Head of caudate nucleus (tissue), 42 donors: ENCODE measurements at regions not wholly inside any gene's neighbourhood (a gene's known extent, or its start where the extent isn't known, plus 50 kb on each side); places are given as distances from the start of the nearest gene placed in this dataset.
"Not testable (repeated sequence)": the region's sequence is repeated elsewhere in the genome, so short reads cannot be mapped to it uniquely, and the experiment has no call there.

Experiments
- DNase-seq, 42 donors: peaks; one replicate each; pipeline versions ENCODE4 v3.0.0 to v3.0.0-alpha.2; 2020 to 2021; ENCODE audit warnings: mixed read lengths in 7 of 42
- intact Hi-C: fragments of 100-400 bp; cut with DNase I; formaldehyde crosslinking; loops from one replicate; pipeline ENCODE4 v1.15.0; 2022

GRCh38 chr15:30824518-30825195, 79.1 kb upstream of the FAN1 start:
- no peak for DNase-seq
- intact Hi-C loops, result no loop called here

- intact Hi-C loops, result no loop called here
- DNase-seq, result no peak
These were observed 76.0 kb upstream of the FAN1 start for GRCh38 chr15:30827625-30828303.

- DNase-seq, intact Hi-C loops: not testable (repeated sequence)
These were observed 75.4 kb upstream of the FAN1 start for GRCh38 chr15:30828304-30828639.

GRCh38 chr15:30830961-30831360, 72.8 kb upstream of the FAN1 start:
- intact Hi-C loops, result no loop called here
- no peak for DNase-seq

- DNase-seq, intact Hi-C loops: not testable (repeated sequence)
These were observed 70.3 kb upstream of the FAN1 start for GRCh38 chr15:30833379-30833778.

GRCh38 chr15:30841639-30842038, 62.1 kb upstream of the FAN1 start:
- DNase-seq, intact Hi-C loops: not testable (repeated sequence)

- intact Hi-C loops, DNase-seq: not testable (repeated sequence)
These were observed 60.8 kb upstream of the FAN1 start for GRCh38 chr15:30842798-30843472.

- DNase-seq, intact Hi-C loops: not testable (repeated sequence)
These were observed 58.2 kb upstream of the FAN1 start for GRCh38 chr15:30845536-30845935.
